Skeletal muscle satellite cell (primary cell): ENCODE measurements at regions not wholly inside any gene's neighbourhood (a gene's known extent, or its start where the extent isn't known, plus 50 kb on each side); places are given as distances from the start of the nearest gene placed in this dataset.

Source experiments
- H3K27me3 ChIP-seq: 2 replicates; pipeline ENCODE4 v1.7.0; 2013; ENCODE audit warnings: low read length; ENCODE audit not compliant: control insufficient read depth, insufficient read depth
- H3K36me3 ChIP-seq: 2 replicates; pipeline ENCODE4 v1.7.0; 2013; ENCODE audit warnings: mild to moderate bottlenecking, control low read depth, low read length; ENCODE audit not compliant: insufficient read depth
- H3K4me1 ChIP-seq: 2 replicates; pipeline ENCODE4 v1.7.0; 2013; ENCODE audit warnings: low read length; ENCODE audit not compliant: control insufficient read depth, insufficient read depth
- H3K4me2 ChIP-seq: 2 replicates; pipeline ENCODE4 v1.7.0; 2013; ENCODE audit warnings: mild to moderate bottlenecking, low read length
- H3K4me3 ChIP-seq: 2 replicates; pipeline ENCODE4 v1.7.0; 2013; ENCODE audit warnings: low read length
- H3K9ac ChIP-seq: 2 replicates; pipeline ENCODE4 v1.7.0; 2013; ENCODE audit warnings: mild to moderate bottlenecking, low read depth, low read length, moderate library complexity
- H3K9me3 ChIP-seq: replicated peaks from 2 replicates; pipeline ENCODE4 v1.7.0; 2013; ENCODE audit warnings: mild to moderate bottlenecking, control low read depth, low read length

GRCh38 chr5:2193542-2194235 is 311.0 kb upstream of the IRX4 start:
- Histone ChIP-seq H3K4me1 (no peaks in the 10 kb centered on the region), H3K9me3 (no peaks in the 10 kb centered on the region), H3K4me3 (no peak overlapping the region), H3K9ac (no peak overlapping the region), H3K27me3 (peaks cover 16% of the 10 kb centered on the region), H3K36me3 (no peaks in the 10 kb centered on the region), H3K4me2 (no peak overlapping the region)

GRCh38 chr5:2193142-2193541 is 310.4 kb upstream of the IRX4 start:
- peaks cover 16% of the 10 kb centered on the region for H3K27me3 ChIP-seq
- H3K9me3 ChIP-seq = no peaks in the 10 kb centered on the region
- no peak overlapping the region for H3K4me3 ChIP-seq
- no peak overlapping the region for H3K9ac ChIP-seq
- no peak overlapping the region for H3K4me2 ChIP-seq
- no peaks in the 10 kb centered on the region for H3K36me3 ChIP-seq
- H3K4me1 ChIP-seq = no peaks in the 10 kb centered on the region

- no peaks in the 10 kb centered on the region for H3K36me3 ChIP-seq
- no peak overlapping the region for H3K4me3 ChIP-seq
- H3K27me3 ChIP-seq = peaks cover 10% of the 10 kb centered on the region
- no peak overlapping the region for H3K9ac ChIP-seq
- no peaks in the 10 kb centered on the region for H3K9me3 ChIP-seq
- H3K4me2 ChIP-seq = no peak overlapping the region
- H3K4me1 ChIP-seq = no peaks in the 10 kb centered on the region
Measured at GRCh38 chr5:2192496-2192895, 309.8 kb upstream of the IRX4 start.

GRCh38 chr5:2191972-2192371 is 309.2 kb upstream of the IRX4 start:
- Histone ChIP-seq H3K9ac (no peak overlapping the region), H3K27me3 (peaks cover 4% of the 10 kb centered on the region), H3K4me3 (no peak overlapping the region), H3K36me3 (no peaks in the 10 kb centered on the region), H3K4me2 (no peak overlapping the region), H3K4me1 (no peaks in the 10 kb centered on the region), H3K9me3 (no peaks in the 10 kb centered on the region)

GRCh38 chr5:2190549-2190948 is 307.8 kb upstream of the IRX4 start:
- Histone ChIP-seq H3K4me3 (no peak overlapping the region), H3K27me3 (no peaks in the 10 kb centered on the region), H3K9me3 (no peaks in the 10 kb centered on the region), H3K9ac (no peak overlapping the region), H3K4me2 (no peak overlapping the region), H3K4me1 (no peaks in the 10 kb centered on the region), H3K36me3 (no peaks in the 10 kb centered on the region)

- Histone ChIP-seq H3K36me3 (no peaks in the 10 kb centered on the region), H3K9ac (no peak overlapping the region), H3K4me1 (no peaks in the 10 kb centered on the region), H3K27me3 (no peaks in the 10 kb centered on the region), H3K4me2 (no peak overlapping the region), H3K4me3 (no peak overlapping the region), H3K9me3 (no peaks in the 10 kb centered on the region)
Measured at GRCh38 chr5:2188661-2189060, 305.9 kb upstream of the IRX4 start.

GRCh38 chr5:2188137-2188536 is 305.4 kb upstream of the IRX4 start:
- H3K4me1 ChIP-seq = no peaks in the 10 kb centered on the region
- no peak overlapping the region for H3K4me2 ChIP-seq
- no peaks in the 10 kb centered on the region for H3K27me3 ChIP-seq
- H3K9me3 ChIP-seq = no peaks in the 10 kb centered on the region
- H3K36me3 ChIP-seq = no peaks in the 10 kb centered on the region
- no peak overlapping the region for H3K9ac ChIP-seq
- no peak overlapping the region for H3K4me3 ChIP-seq

GRCh38 chr5:2187687-2188086 is 305.0 kb upstream of the IRX4 start:
- Histone ChIP-seq H3K27me3 (no peaks in the 10 kb centered on the region), H3K36me3 (no peaks in the 10 kb centered on the region), H3K4me2 (no peak overlapping the region), H3K9ac (no peak overlapping the region), H3K9me3 (no peaks in the 10 kb centered on the region), H3K4me3 (no peak overlapping the region), H3K4me1 (no peaks in the 10 kb centered on the region)

GRCh38 chr5:2187156-2187555 is 304.4 kb upstream of the IRX4 start:
- Histone ChIP-seq H3K4me1 (no peaks in the 10 kb centered on the region), H3K9me3 (no peaks in the 10 kb centered on the region), H3K4me3 (no peak overlapping the region), H3K4me2 (no peak overlapping the region), H3K9ac (no peak overlapping the region), H3K27me3 (no peaks in the 10 kb centered on the region), H3K36me3 (no peaks in the 10 kb centered on the region)

- no peak overlapping the region for H3K9ac ChIP-seq
- no peaks in the 10 kb centered on the region for H3K27me3 ChIP-seq
- H3K4me1 ChIP-seq = no peaks in the 10 kb centered on the region
- no peak overlapping the region for H3K4me2 ChIP-seq
- H3K4me3 ChIP-seq = no peak overlapping the region
- no peaks in the 10 kb centered on the region for H3K9me3 ChIP-seq
- H3K36me3 ChIP-seq = no peaks in the 10 kb centered on the region
Measured at GRCh38 chr5:2186472-2187015, 303.8 kb upstream of the IRX4 start.

GRCh38 chr5:2185646-2186471 is 303.1 kb upstream of the IRX4 start:
- Histone ChIP-seq H3K4me3 (no peak overlapping the region), H3K36me3 (no peaks in the 10 kb centered on the region), H3K27me3 (no peaks in the 10 kb centered on the region), H3K9me3 (no peaks in the 10 kb centered on the region), H3K4me1 (no peaks in the 10 kb centered on the region), H3K9ac (no peak overlapping the region), H3K4me2 (no peak overlapping the region)
